ENCODE measurements at regions not wholly inside any gene's neighbourhood (a gene's known extent, or its start where the extent isn't known, plus 50 kb on each side); places are given as distances from the start of the nearest gene placed in this dataset.

DNA sequence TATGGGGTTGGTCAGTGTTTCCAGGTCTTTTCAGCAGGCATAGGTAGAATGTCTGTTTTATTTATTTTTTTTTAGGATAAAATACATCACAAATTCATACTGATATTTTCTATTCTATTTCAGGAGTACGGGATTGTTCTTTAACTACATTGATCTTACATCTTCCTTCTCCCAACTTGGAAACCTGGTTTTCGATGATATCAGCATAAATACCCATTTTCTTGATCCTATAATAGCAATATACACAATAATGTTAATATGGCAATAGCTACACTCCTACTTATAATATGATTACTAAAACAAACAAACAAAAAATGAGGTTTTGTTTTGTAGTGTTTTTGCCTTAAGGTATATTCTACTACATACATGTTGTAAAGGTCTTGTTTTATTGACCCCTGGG, 962.4 kb upstream of the GOT2 start:
- Histone ChIP-seq H3K36me3 (ENCODE audit: control insufficient read depth in 2 of 2, insufficient read depth in 2 of 2, low read length in 1 of 2) (no peaks in the 10 kb centered on the region), H3K4me3 (no peak overlapping the region), H3K27me3 (replicated peaks in 1 of 2; ENCODE audit: control insufficient read depth in 2 of 2, insufficient read depth in 2 of 2, low read length in 1 of 2) (no peaks in the 10 kb centered on the region), H3K9ac (ENCODE audit: control insufficient read depth, insufficient read depth, low read length) (no peak overlapping the region), H2AFZ (ENCODE audit: control insufficient read depth, low read depth, low read length) (no peak overlapping the region), H3K79me2 (ENCODE audit: control insufficient read depth, insufficient read depth, low read length) (no peaks in the 10 kb centered on the region), H4K20me1 (ENCODE audit: control insufficient read depth, insufficient read depth) (no peaks in the 10 kb centered on the region), H3K27ac (ENCODE audit: control insufficient read depth, insufficient read depth) (no peak overlapping the region), H3K4me1 (ENCODE audit: control insufficient read depth, insufficient read depth, low read length) (no peaks in the 10 kb centered on the region), H3K9me3 (replicated peaks; ENCODE audit: control insufficient read depth, insufficient read depth, low read length) (no peaks in the 10 kb centered on the region), H3K4me2 (ENCODE audit: control insufficient read depth, insufficient read depth) (no peak overlapping the region)
- ChIA-PET CTCF (no interaction called here), POLR2A (no interaction called here), RAD21 (ENCODE audit: unreplicated experiment) (no interaction called here), SMC1A (ENCODE audit: uncharacterized antibody, unreplicated experiment) (no interaction called here)
- intact Hi-C loops (cut with micrococcal nuclease; ENCODE audit: unreplicated experiment): no loop called here
- DNase-seq (ENCODE audit: low read depth, low spot score): no peak
- no TSS peak for BruUV-seq (replicated peaks)
- ATAC-seq: no peak
- 38% methylated on average over 2 of the region's 2 CpGs for WGBS (ENCODE audit: insufficient coverage, insufficient replicate concordance, low lambda C conversion rate, missing lambda C conversion rate)
- in situ Hi-C loops (cut with MboI): no loop called here
- no peak for FAIRE-seq
- TF ChIP-seq, protein P1, sequence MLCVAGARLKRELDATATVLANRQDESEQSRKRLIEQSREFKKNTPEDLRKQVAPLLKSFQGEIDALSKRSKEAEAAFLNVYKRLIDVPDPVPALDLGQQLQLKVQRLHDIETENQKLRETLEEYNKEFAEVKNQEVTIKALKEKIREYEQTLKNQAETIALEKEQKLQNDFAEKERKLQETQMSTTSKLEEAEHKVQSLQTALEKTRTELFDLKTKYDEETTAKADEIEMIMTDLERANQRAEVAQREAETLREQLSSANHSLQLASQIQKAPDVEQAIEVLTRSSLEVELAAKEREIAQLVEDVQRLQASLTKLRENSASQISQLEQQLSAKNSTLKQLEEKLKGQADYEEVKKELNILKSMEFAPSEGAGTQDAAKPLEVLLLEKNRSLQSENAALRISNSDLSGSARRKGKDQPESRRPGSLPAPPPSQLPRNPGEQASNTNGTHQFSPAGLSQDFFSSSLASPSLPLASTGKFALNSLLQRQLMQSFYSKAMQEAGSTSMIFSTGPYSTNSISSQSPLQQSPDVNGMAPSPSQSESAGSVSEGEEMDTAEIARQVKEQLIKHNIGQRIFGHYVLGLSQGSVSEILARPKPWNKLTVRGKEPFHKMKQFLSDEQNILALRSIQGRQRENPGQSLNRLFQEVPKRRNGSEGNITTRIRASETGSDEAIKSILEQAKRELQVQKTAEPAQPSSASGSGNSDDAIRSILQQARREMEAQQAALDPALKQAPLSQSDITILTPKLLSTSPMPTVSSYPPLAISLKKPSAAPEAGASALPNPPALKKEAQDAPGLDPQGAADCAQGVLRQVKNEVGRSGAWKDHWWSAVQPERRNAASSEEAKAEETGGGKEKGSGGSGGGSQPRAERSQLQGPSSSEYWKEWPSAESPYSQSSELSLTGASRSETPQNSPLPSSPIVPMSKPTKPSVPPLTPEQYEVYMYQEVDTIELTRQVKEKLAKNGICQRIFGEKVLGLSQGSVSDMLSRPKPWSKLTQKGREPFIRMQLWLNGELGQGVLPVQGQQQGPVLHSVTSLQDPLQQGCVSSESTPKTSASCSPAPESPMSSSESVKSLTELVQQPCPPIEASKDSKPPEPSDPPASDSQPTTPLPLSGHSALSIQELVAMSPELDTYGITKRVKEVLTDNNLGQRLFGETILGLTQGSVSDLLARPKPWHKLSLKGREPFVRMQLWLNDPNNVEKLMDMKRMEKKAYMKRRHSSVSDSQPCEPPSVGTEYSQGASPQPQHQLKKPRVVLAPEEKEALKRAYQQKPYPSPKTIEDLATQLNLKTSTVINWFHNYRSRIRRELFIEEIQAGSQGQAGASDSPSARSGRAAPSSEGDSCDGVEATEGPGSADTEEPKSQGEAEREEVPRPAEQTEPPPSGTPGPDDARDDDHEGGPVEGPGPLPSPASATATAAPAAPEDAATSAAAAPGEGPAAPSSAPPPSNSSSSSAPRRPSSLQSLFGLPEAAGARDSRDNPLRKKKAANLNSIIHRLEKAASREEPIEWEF (IDR thresholded peaks at IDR 0.05; ENCODE audit: insufficient replicate concordance, low read depth, low read length): no peak
- TF ChIP-seq, protein P2, sequence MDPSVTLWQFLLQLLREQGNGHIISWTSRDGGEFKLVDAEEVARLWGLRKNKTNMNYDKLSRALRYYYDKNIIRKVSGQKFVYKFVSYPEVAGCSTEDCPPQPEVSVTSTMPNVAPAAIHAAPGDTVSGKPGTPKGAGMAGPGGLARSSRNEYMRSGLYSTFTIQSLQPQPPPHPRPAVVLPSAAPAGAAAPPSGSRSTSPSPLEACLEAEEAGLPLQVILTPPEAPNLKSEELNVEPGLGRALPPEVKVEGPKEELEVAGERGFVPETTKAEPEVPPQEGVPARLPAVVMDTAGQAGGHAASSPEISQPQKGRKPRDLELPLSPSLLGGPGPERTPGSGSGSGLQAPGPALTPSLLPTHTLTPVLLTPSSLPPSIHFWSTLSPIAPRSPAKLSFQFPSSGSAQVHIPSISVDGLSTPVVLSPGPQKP (IDR thresholded peaks at IDR 0.05; ENCODE audit: low read depth, low read length): no peak
- TF ChIP-seq CREB1 (IDR thresholded peaks at IDR 0.05; ENCODE audit: low read depth) (no peak), RUNX3 (IDR thresholded peaks at IDR 0.05; ENCODE audit: low read length) (no peak), GABPA (IDR thresholded peaks at IDR 0.05; ENCODE audit: low read depth) (no peak), EGR1 (IDR thresholded peaks at IDR 0.05; ENCODE audit: borderline replicate concordance in 1 of 2, low read depth in 2 of 2, low read length in 2 of 2) (no peak)
- TF ChIP-seq, protein P3, sequence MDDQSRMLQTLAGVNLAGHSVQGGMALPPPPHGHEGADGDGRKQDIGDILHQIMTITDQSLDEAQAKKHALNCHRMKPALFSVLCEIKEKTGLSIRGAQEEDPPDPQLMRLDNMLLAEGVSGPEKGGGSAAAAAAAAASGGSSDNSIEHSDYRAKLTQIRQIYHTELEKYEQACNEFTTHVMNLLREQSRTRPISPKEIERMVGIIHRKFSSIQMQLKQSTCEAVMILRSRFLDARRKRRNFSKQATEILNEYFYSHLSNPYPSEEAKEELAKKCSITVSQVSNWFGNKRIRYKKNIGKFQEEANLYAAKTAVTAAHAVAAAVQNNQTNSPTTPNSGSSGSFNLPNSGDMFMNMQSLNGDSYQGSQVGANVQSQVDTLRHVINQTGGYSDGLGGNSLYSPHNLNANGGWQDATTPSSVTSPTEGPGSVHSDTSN (IDR thresholded peaks at IDR 0.05; ENCODE audit: insufficient replicate concordance, low read depth, low read length): no peak
